ENCODE measurements at regions not wholly inside any gene's neighbourhood (a gene's known extent, or its start where the extent isn't known, plus 50 kb on each side); places are given as distances from the start of the nearest gene placed in this dataset.

- H3K4me1 ChIP-seq (ENCODE audit: low read length): no peaks in the 10 kb centered on the region
- no peak overlapping the region for H2AFZ ChIP-seq (ENCODE audit: low read depth, low read length)
- H4K20me1 ChIP-seq (ENCODE audit: insufficient read depth, low read length): no peaks in the 10 kb centered on the region; the same call in 1 of the 2 replicates
- no peak overlapping the region for H3K4me2 ChIP-seq (ENCODE audit: low read length)
- H3K27me3 ChIP-seq (ENCODE audit: low read depth, low read length): peaks cover 54% of the 10 kb centered on the region
- H3K36me3 ChIP-seq (replicated peaks; ENCODE audit: low read depth, low read length): no peaks in the 10 kb centered on the region
- no peak overlapping the region for H3K9ac ChIP-seq (ENCODE audit: low read length)
- no peak for TF ChIP-seq CTCF (IDR thresholded peaks at IDR 0.05; ENCODE audit: low read depth, low read length)
- no peak for TF ChIP-seq EZH2phosphoT487 (IDR thresholded peaks at IDR 0.05; ENCODE audit: low read depth)
- no peaks in the 10 kb centered on the region for H3K79me2 ChIP-seq (ENCODE audit: low read length)
- H3K4me3 ChIP-seq (ENCODE audit: low read length): no peak overlapping the region
- no peak overlapping the region for H3K27ac ChIP-seq (ENCODE audit: low read length)
- no peaks in the 10 kb centered on the region for H3K9me3 ChIP-seq (ENCODE audit: insufficient read depth, low read length)
These were observed 62.2 kb downstream of the BOD1 start for GRCh38 chr5:173554038-173554955.

GRCh38 chr5:173550641-173551040 lies 65.8 kb downstream of the BOD1 start:
- no peaks in the 10 kb centered on the region for H3K9me3 ChIP-seq (ENCODE audit: insufficient read depth, low read length)
- no peaks in the 10 kb centered on the region for H3K36me3 ChIP-seq (replicated peaks; ENCODE audit: low read depth, low read length)
- H3K4me1 ChIP-seq (ENCODE audit: low read length): no peaks in the 10 kb centered on the region
- H3K79me2 ChIP-seq (ENCODE audit: low read length): no peaks in the 10 kb centered on the region
- no peak overlapping the region for H2AFZ ChIP-seq (ENCODE audit: low read depth, low read length)
- H3K4me3 ChIP-seq (ENCODE audit: low read length): no peak overlapping the region
- TF ChIP-seq CTCF (IDR thresholded peaks at IDR 0.05; ENCODE audit: low read depth, low read length): no peak
- TF ChIP-seq EZH2phosphoT487 (IDR thresholded peaks at IDR 0.05; ENCODE audit: low read depth): no peak
- H3K9ac ChIP-seq (ENCODE audit: low read length): no peak overlapping the region
- no peaks in the 10 kb centered on the region; the same call in 1 of the 2 replicates for H4K20me1 ChIP-seq (ENCODE audit: insufficient read depth, low read length)
- H3K27ac ChIP-seq (ENCODE audit: low read length): no peak overlapping the region
- H3K27me3 ChIP-seq (ENCODE audit: low read depth, low read length): peaks cover 48% of the 10 kb centered on the region
- H3K4me2 ChIP-seq (ENCODE audit: low read length): no peak overlapping the region

GRCh38 chr5:173549644-173550043 lies 66.8 kb downstream of the BOD1 start:
- Histone ChIP-seq H3K4me1 (ENCODE audit: low read length) (no peaks in the 10 kb centered on the region), H3K4me2 (ENCODE audit: low read length) (no peak overlapping the region), H4K20me1 (ENCODE audit: insufficient read depth, low read length) (no peaks in the 10 kb centered on the region; the same call in 1 of the 2 replicates), H3K4me3 (ENCODE audit: low read length) (no peak overlapping the region), H3K27ac (ENCODE audit: low read length) (no peak overlapping the region), H3K9me3 (ENCODE audit: insufficient read depth, low read length) (no peaks in the 10 kb centered on the region), H2AFZ (ENCODE audit: low read depth, low read length) (no peak overlapping the region), H3K27me3 (ENCODE audit: low read depth, low read length) (peaks cover 47% of the 10 kb centered on the region), H3K9ac (ENCODE audit: low read length) (no peak overlapping the region), H3K36me3 (replicated peaks; ENCODE audit: low read depth, low read length) (no peaks in the 10 kb centered on the region), H3K79me2 (ENCODE audit: low read length) (no peaks in the 10 kb centered on the region)
- TF ChIP-seq CTCF (IDR thresholded peaks at IDR 0.05; ENCODE audit: low read depth, low read length): no peak
- no peak for TF ChIP-seq EZH2phosphoT487 (IDR thresholded peaks at IDR 0.05; ENCODE audit: low read depth)

- H3K36me3 ChIP-seq (replicated peaks; ENCODE audit: low read depth, low read length): no peaks in the 10 kb centered on the region
- H2AFZ ChIP-seq (ENCODE audit: low read depth, low read length): no peak overlapping the region
- H3K79me2 ChIP-seq (ENCODE audit: low read length): no peaks in the 10 kb centered on the region
- H4K20me1 ChIP-seq (ENCODE audit: insufficient read depth, low read length): no peaks in the 10 kb centered on the region
- H3K4me2 ChIP-seq (ENCODE audit: low read length): no peak overlapping the region
- H3K4me1 ChIP-seq (ENCODE audit: low read length): no peaks in the 10 kb centered on the region
- H3K9me3 ChIP-seq (ENCODE audit: insufficient read depth, low read length): no peaks in the 10 kb centered on the region
- H3K9ac ChIP-seq (ENCODE audit: low read length): no peak overlapping the region
- H3K27me3 ChIP-seq (ENCODE audit: low read depth, low read length): peaks cover 41% of the 10 kb centered on the region
- H3K27ac ChIP-seq (ENCODE audit: low read length): no peak overlapping the region
- no peak overlapping the region for H3K4me3 ChIP-seq (ENCODE audit: low read length)
- TF ChIP-seq EZH2phosphoT487 (IDR thresholded peaks at IDR 0.05; ENCODE audit: low read depth): no peak
- TF ChIP-seq CTCF (IDR thresholded peaks at IDR 0.05; ENCODE audit: low read depth, low read length): no peak
These were observed 68.9 kb downstream of the BOD1 start for GRCh38 chr5:173547579-173547978.
